Colonic mucosa (tissue), 4 donors: ENCODE measurements at regions not wholly inside any gene's neighbourhood (a gene's known extent, or its start where the extent isn't known, plus 50 kb on each side); places are given as distances from the start of the nearest gene placed in this dataset.

Source experiments
- DNase-seq: peaks from one replicate; pipeline ENCODE4 v3.0.0-alpha.2; 2020
- H3K27ac ChIP-seq: fragments of 200-600 bp; one replicate; pipeline ENCODE4 v1.8.0; 2021
- H3K27me3 ChIP-seq: fragments of 200-600 bp; one replicate; pipeline ENCODE4 v1.8.0; 2021
- H3K36me3 ChIP-seq: fragments of 200-600 bp; one replicate; pipeline ENCODE4 v1.8.0; 2021
- H3K4me1 ChIP-seq: fragments of 200-600 bp; one replicate; pipeline ENCODE4 v1.8.0; 2021; ENCODE audit warnings: mild to moderate bottlenecking
- H3K4me3 ChIP-seq: fragments of 200-600 bp; one replicate; pipeline ENCODE4 v1.8.0; 2021
- H3K9ac ChIP-seq, 2 donors: one replicate each; pipeline ENCODE4 v1.7.0; 2013; ENCODE audit warnings: control low read depth in 2 of 2, low read depth in 2 of 2, low read length in 2 of 2
- H3K9me3 ChIP-seq: fragments of 200-600 bp; one replicate; pipeline ENCODE4 v1.8.0; 2021
- CTCF ChIP-seq: fragments of 200-600 bp; IDR thresholded peaks from one replicate; pipeline ENCODE4 v1.8.0; 2022; ENCODE audit warnings: antibody characterized with exemption, mild to moderate bottlenecking
- intact Hi-C: fragments of 100-400 bp; cut with DNase I; formaldehyde crosslinking; loops from one replicate; pipeline ENCODE4 v1.14.1; 2022
- donor health status: healthy.
- donor health status: DM: no; HTN: no; CAD: no.
- donor health status: DM: no; HTN: no; CAD: no.

- no peak for DNase-seq
- Histone ChIP-seq H3K4me3 (no peak overlapping the region), H3K9me3 (no peaks in the 10 kb centered on the region), H3K27ac (no peak overlapping the region), H3K4me1 (no peaks in the 10 kb centered on the region), H3K9ac (no peak overlapping the region), H3K36me3 (no peaks in the 10 kb centered on the region), H3K27me3 (no peaks in the 10 kb centered on the region)
- TF ChIP-seq CTCF, result no peak
- intact Hi-C loops, result no loop called here
Observed at GRCh38 chr7:46934198-46934825, 647.6 kb downstream of the TNS3 start.

GRCh38 chr7:46933596-46933995, 648.3 kb downstream of the TNS3 start:
- no peak overlapping the region for H3K9ac ChIP-seq
- H3K4me3 ChIP-seq, result no peak overlapping the region
- H3K27ac ChIP-seq, result no peak overlapping the region
- H3K36me3 ChIP-seq, result no peaks in the 10 kb centered on the region
- no peak for DNase-seq
- H3K9me3 ChIP-seq, result no peaks in the 10 kb centered on the region
- H3K27me3 ChIP-seq, result no peaks in the 10 kb centered on the region
- TF ChIP-seq CTCF, result no peak
- intact Hi-C loops, result no loop called here
- H3K4me1 ChIP-seq, result no peaks in the 10 kb centered on the region

- H3K4me1 ChIP-seq, result no peaks in the 10 kb centered on the region
- H3K27ac ChIP-seq, result no peak overlapping the region
- no peaks in the 10 kb centered on the region for H3K9me3 ChIP-seq
- H3K27me3 ChIP-seq, result no peaks in the 10 kb centered on the region
- DNase-seq, result peak; percentile 28
- H3K9ac ChIP-seq, result no peak overlapping the region
- H3K4me3 ChIP-seq, result no peak overlapping the region
- intact Hi-C loops, result no loop called here
- TF ChIP-seq CTCF, result no peak
- no peaks in the 10 kb centered on the region for H3K36me3 ChIP-seq
Observed at GRCh38 chr7:46932676-46933424, 649.1 kb downstream of the TNS3 start.

GRCh38 chr7:46932306-46932675, 649.6 kb downstream of the TNS3 start:
- no peak for TF ChIP-seq CTCF
- Histone ChIP-seq H3K27ac (no peak overlapping the region), H3K27me3 (no peaks in the 10 kb centered on the region), H3K9me3 (no peaks in the 10 kb centered on the region), H3K4me3 (no peak overlapping the region), H3K4me1 (no peaks in the 10 kb centered on the region), H3K9ac (no peak overlapping the region), H3K36me3 (no peaks in the 10 kb centered on the region)
- intact Hi-C loops, result no loop called here
- DNase-seq, result no peak

GRCh38 chr7:46930366-46930765, 651.5 kb downstream of the TNS3 start:
- Histone ChIP-seq H3K9ac (no peak overlapping the region), H3K4me3 (no peak overlapping the region), H3K9me3 (no peaks in the 10 kb centered on the region), H3K4me1 (no peaks in the 10 kb centered on the region), H3K27me3 (no peaks in the 10 kb centered on the region), H3K36me3 (no peaks in the 10 kb centered on the region), H3K27ac (no peak overlapping the region)
- TF ChIP-seq CTCF, result no peak
- DNase-seq, result no peak
- intact Hi-C loops, result no loop called here
